HEK293 (cell line): ENCODE measurements at regions not wholly inside any gene's neighbourhood (a gene's known extent, or its start where the extent isn't known, plus 50 kb on each side); places are given as distances from the start of the nearest gene placed in this dataset.

Experiments used
- HOXA7 ChIP-seq: sonication (generic); formaldehyde crosslinking; IDR thresholded peaks from 2 replicates; pipeline ENCODE4 v1.8.1; 2022; ENCODE audit warnings: missing genetic modification reagents, borderline replicate concordance
- ZNF169 ChIP-seq: fragments of 450-650 bp; formaldehyde crosslinking; IDR thresholded peaks from 2 replicates; pipeline ENCODE4 v1.5.1; 2016; ENCODE audit warnings: missing biosample characterization, missing genetic modification characterization
- ZNF837 ChIP-seq: fragments of 450-650 bp; formaldehyde crosslinking; IDR thresholded peaks from 2 replicates; pipeline ENCODE4 v1.5.1; 2016; ENCODE audit warnings: missing biosample characterization, missing genetic modification characterization
- TF ChIP-seq, protein P1 (sequence below): fragments of 450-650 bp; formaldehyde crosslinking; IDR thresholded peaks from 2 replicates; pipeline ENCODE4 v1.5.1; 2016; ENCODE audit warnings: missing biosample characterization, missing genetic modification characterization

DNA sequence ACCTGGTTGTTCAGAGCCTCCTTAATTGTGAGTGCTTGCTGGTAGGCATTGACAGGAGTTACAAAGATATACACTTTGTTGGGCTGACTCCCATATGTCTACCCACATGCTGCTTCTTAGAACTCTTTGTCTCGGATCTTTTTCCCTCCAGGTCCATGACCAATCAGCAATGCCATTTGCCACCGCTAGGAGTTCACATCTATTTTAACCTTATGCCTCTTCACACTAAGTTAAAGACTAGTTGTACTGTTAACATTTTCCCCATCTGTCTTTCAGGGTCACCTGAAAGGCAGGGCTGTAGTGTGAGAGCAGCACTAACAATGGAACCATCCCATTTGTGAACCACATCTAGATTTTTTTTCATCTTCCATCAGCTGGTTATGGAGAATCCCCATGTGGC lies 226.7 kb upstream of the NPY start:
- TF ChIP-seq HOXA7 (CRISPR knock-in tag) (no peak), ZNF837 (tag by site-specific recombination) (no peak), ZNF169 (no peak)
- TF ChIP-seq, protein P1, sequence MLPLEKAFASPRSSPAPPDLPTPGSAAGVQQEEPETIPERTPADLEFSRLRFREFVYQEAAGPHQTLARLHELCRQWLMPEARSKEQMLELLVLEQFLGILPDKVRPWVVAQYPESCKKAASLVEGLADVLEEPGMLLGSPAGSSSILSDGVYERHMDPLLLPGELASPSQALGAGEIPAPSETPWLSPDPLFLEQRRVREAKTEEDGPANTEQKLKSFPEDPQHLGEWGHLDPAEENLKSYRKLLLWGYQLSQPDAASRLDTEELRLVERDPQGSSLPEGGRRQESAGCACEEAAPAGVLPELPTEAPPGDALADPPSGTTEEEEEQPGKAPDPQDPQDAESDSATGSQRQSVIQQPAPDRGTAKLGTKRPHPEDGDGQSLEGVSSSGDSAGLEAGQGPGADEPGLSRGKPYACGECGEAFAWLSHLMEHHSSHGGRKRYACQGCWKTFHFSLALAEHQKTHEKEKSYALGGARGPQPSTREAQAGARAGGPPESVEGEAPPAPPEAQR (tag by site-specific recombination), result no peak
